ENCODE measurements at regions not wholly inside any gene's neighbourhood (a gene's known extent, or its start where the extent isn't known, plus 50 kb on each side); places are given as distances from the start of the nearest gene placed in this dataset.

DNA sequence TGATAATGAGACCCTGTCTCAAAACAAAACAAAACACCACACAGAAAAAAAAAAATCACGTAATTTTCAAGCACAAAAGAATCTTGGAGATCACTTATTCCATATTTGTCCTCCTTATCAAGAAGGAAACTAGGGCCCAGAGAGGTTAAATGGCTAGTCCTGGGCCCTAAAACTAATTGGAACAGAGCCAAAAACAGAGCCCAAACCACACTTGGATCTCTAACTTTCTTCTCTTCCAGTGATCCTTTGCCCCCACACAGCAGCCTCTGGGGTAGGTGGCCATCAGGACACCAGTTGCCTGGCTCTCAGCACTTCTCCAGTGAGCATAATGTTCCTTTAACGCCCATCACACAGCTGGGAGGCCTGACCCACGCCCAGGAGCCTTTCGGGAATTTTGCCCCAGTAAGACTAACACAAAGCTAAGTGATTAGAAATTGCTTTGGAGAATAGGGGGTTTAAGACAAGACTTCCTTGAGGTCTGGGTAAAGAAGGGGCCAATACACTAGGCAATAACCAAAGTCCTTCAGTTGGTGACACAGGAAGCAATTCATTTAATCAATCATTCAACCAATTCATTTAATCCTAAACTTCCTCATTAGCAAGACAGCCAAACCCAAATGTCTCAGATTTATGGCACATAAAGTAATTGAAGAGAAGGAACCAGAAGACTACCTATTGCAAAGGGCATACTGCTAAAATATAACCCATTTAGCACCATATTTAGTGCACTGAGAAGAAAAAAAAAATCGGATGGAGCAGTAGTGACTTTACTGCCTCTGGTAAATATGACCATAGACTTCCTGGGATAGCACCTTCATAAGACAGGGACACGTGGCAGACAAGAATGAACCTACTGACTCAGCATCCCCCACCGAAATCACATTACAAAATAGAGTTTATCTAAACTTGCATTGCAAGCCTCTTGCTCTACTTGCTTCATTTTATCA is 77.8 kb downstream of the ZNF608 start:
- intact Hi-C loops (cut with micrococcal nuclease), result no loop called here

More for the DNA sequence above, 77.8 kb downstream of the ZNF608 start:
- Histone ChIP-seq H3K27ac (ENCODE audit: low read depth, low read length) (no peak overlapping the region), H2AFZ (ENCODE audit: low read depth, low read length, poor library complexity, severe bottlenecking) (no peak overlapping the region), H3K4me1 (ENCODE audit: control insufficient read depth in 1 of 2, insufficient read depth in 2 of 2, low read length in 2 of 2) (peaks cover 8 to 18% of the 10 kb centered on the region in 2 experiments), H3K9me2 (ENCODE audit: insufficient read depth) (no peaks in the 10 kb centered on the region), H3K27me3 (ENCODE audit: insufficient read depth, low read length) (no peaks in the 10 kb centered on the region), H3K4me3 (replicated peaks in 1 of 2; ENCODE audit: low read depth in 1 of 2, low read length in 2 of 2) (no peak overlapping the region), H3K9ac (ENCODE audit: low read length) (no peak overlapping the region), H3K36me3 (ENCODE audit: control insufficient read depth in 1 of 2, insufficient read depth in 2 of 2, low read length in 2 of 2) (no peaks in the 10 kb centered on the region), H4K20me1 (ENCODE audit: insufficient read depth) (no peaks in the 10 kb centered on the region), H3K9me3 (ENCODE audit: control insufficient read depth in 1 of 2, insufficient read depth in 1 of 2, low read depth in 1 of 2, low read length in 2 of 2) (no peaks in the 10 kb centered on the region), H3K79me2 (ENCODE audit: insufficient read depth, low read length) (no peaks in the 10 kb centered on the region), H3K4me2 (ENCODE audit: low read length) (no peak overlapping the region)
- ChIA-PET RAD21 (ENCODE audit: low non-redundant PET in 1 of 2, low total read pairs in 2 of 2, uncharacterized antibody in 2 of 2, unreplicated experiment in 2 of 2) (no interaction called here), CTCF (no interaction called here), POLR2A (no interaction called here)
- no peak for ATAC-seq
- TF ChIP-seq POLR2A (IDR thresholded peaks at IDR 0.05; ENCODE audit: borderline replicate concordance, extremely low read depth, insufficient read depth, insufficient read length) (no peak), JUND (IDR thresholded peaks at IDR 0.05) (no peak), TCF7L2 (IDR thresholded peaks at IDR 0.05; ENCODE audit: borderline replicate concordance, extremely low read depth, insufficient read depth, insufficient read length) (no peak), CBX3 (IDR thresholded peaks at IDR 0.05; ENCODE audit: low read depth) (no peak), SP1 (IDR thresholded peaks at IDR 0.05; ENCODE audit: low read depth) (no peak), EGR1 (IDR thresholded peaks at IDR 0.05; ENCODE audit: low read depth) (no peak), SIN3A (IDR thresholded peaks at IDR 0.05; ENCODE audit: low read depth) (no peak), RAD21 (IDR thresholded peaks at IDR 0.05; ENCODE audit: low read depth) (no peak), ZNF274 (IDR thresholded peaks at IDR 0.05; ENCODE audit: low read depth, low read length) (no peak), SRF (IDR thresholded peaks at IDR 0.05; ENCODE audit: low read depth) (no peak), CEBPB (IDR thresholded peaks at IDR 0.05; ENCODE audit: low read depth) (no peak), FOSL1 (IDR thresholded peaks at IDR 0.05; ENCODE audit: low read depth) (no peak), EZH2phosphoT487 (IDR thresholded peaks at IDR 0.05; ENCODE audit: borderline replicate concordance) (no peak), ELF1 (IDR thresholded peaks at IDR 0.05; ENCODE audit: borderline replicate concordance, low read depth) (no peak)
- TF ChIP-seq, protein P1, sequence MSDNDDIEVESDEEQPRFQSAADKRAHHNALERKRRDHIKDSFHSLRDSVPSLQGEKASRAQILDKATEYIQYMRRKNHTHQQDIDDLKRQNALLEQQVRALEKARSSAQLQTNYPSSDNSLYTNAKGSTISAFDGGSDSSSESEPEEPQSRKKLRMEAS (IDR thresholded peaks at IDR 0.05), result no peak
- TF ChIP-seq, protein P2, sequence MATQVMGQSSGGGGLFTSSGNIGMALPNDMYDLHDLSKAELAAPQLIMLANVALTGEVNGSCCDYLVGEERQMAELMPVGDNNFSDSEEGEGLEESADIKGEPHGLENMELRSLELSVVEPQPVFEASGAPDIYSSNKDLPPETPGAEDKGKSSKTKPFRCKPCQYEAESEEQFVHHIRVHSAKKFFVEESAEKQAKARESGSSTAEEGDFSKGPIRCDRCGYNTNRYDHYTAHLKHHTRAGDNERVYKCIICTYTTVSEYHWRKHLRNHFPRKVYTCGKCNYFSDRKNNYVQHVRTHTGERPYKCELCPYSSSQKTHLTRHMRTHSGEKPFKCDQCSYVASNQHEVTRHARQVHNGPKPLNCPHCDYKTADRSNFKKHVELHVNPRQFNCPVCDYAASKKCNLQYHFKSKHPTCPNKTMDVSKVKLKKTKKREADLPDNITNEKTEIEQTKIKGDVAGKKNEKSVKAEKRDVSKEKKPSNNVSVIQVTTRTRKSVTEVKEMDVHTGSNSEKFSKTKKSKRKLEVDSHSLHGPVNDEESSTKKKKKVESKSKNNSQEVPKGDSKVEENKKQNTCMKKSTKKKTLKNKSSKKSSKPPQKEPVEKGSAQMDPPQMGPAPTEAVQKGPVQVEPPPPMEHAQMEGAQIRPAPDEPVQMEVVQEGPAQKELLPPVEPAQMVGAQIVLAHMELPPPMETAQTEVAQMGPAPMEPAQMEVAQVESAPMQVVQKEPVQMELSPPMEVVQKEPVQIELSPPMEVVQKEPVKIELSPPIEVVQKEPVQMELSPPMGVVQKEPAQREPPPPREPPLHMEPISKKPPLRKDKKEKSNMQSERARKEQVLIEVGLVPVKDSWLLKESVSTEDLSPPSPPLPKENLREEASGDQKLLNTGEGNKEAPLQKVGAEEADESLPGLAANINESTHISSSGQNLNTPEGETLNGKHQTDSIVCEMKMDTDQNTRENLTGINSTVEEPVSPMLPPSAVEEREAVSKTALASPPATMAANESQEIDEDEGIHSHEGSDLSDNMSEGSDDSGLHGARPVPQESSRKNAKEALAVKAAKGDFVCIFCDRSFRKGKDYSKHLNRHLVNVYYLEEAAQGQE (IDR thresholded peaks at IDR 0.05; ENCODE audit: low read depth), result no peak
- no peak for DNase-seq (ENCODE audit: low read depth, low spot score)
- BruUV-seq (replicated peaks), result no TSS peak

All from HCT116 (cell line).